GM12874 (cell line): ENCODE measurements at regions not wholly inside any gene's neighbourhood (a gene's known extent, or its start where the extent isn't known, plus 50 kb on each side); places are given as distances from the start of the nearest gene placed in this dataset.

Experiments used
- TF ChIP-seq, protein P1 (sequence below): IDR thresholded peaks from 2 replicates; pipeline ENCODE4 v1.5.1; 2011; ENCODE audit warnings: low read depth, mild to moderate bottlenecking, control low read depth, low read length, moderate library complexity; ENCODE audit not compliant: insufficient read depth

DNA sequence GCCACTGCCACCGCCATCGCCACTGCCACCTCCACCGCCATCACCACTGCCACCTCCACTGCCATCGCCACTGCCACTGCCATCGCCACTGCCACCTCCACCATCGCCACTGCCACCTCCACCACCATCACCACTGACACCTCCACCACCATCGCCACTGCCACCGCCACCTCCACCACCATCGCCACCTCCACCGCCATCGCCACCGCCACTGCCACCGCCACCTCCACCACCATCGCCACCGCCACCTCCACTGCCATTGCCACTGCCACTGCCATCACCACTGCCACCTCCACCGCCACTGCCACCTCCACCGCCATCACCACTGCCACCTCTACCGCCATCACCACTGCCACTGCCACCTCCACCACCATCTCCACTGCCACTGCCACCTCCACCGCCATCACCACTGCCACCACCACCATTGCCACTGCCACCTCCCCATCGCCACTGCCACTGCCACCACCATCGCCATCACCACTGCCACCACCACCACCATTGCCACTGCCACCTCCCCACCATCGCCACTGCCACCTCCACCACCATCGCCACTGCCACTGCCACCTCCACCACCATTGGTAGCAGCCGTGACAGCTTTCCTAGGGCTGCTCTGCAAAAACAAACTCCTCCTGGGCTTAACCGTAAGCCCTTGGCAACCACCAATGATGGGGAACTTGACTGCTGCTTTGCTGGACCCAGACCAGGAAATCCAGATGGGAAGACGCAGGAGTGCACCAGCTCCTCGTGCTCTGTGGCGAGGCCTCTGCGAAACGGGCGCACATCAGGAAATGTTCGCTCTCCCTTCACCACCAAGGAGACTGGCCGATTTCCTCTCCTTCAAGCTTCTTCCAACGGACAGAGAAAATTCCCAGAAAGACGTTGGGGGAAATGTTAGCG, 147.2 kb downstream of the RBFOX3 start:
- TF ChIP-seq, protein P1, sequence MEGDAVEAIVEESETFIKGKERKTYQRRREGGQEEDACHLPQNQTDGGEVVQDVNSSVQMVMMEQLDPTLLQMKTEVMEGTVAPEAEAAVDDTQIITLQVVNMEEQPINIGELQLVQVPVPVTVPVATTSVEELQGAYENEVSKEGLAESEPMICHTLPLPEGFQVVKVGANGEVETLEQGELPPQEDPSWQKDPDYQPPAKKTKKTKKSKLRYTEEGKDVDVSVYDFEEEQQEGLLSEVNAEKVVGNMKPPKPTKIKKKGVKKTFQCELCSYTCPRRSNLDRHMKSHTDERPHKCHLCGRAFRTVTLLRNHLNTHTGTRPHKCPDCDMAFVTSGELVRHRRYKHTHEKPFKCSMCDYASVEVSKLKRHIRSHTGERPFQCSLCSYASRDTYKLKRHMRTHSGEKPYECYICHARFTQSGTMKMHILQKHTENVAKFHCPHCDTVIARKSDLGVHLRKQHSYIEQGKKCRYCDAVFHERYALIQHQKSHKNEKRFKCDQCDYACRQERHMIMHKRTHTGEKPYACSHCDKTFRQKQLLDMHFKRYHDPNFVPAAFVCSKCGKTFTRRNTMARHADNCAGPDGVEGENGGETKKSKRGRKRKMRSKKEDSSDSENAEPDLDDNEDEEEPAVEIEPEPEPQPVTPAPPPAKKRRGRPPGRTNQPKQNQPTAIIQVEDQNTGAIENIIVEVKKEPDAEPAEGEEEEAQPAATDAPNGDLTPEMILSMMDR: no peak

DNA sequence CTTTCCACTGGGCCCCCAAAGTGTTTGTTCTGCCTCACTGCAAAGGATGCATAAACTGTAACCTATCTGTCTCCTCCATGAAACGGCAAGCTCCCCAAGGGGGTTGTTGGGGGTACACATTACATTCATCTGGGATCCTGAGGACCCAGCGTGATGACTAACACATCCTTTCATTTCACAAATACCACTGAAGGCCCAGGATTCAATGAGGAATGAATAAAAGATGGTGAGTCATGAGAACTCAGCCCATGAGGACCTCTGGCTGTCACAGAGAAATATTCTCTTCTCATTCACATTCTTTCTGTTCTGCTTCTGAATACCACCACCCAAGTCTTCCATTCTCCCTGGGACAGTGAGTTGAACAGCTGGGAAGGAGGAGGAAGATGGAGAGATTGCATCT, 149.8 kb downstream of the RBFOX3 start:
- TF ChIP-seq, protein P1: no peak

DNA sequence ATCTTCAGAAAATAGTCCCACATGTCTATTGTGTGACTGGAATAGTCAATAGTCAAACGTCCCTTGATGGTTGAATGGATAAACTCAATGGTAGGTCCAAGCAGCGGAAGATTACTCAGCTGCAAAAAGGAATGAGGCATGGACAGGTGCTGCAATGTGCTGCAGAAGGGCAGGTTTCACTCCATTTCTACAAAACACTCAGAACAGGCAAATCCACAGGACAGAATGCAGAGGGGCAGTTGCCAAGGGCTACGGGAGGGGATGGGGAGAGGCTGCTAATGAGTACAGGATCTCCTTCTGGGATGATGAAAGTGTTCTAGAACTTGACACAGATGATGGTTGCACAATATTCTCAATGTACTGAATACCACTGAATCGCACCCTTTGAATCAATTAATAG, 151.0 kb downstream of the RBFOX3 start:
- TF ChIP-seq, protein P1: no peak

DNA sequence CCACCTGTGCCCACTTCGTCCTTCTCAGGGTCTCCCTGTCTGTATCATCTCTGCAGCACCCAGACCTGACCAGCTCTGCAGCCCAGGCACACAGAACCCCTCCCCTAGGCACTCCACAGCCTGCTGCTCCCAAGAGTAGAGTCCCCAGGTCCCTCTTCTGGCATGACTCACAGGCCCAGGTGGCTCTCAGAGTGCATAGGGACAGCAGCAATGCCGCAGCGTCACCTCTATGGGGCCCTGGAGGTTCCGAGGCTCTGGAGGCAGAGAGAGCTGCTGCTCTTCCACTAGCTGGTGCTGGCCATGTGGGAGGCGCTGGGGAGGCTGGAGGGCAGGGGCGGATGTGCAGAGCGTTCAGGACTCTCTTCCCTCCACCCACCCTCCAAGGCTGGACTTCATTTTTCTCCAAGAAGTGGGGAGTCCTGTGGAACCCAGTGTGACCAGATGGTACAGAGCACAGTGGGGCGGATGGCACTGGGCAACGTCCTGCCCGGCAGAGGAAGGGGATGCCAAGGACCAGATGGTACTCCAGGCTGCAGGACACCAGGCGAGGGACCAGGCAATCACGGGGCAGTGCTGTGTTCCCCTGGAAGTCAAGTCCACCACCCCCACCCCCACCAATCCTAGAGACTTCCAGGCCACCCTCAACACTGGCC, 151.7 kb downstream of the RBFOX3 start:
- TF ChIP-seq, protein P1: no peak

DNA sequence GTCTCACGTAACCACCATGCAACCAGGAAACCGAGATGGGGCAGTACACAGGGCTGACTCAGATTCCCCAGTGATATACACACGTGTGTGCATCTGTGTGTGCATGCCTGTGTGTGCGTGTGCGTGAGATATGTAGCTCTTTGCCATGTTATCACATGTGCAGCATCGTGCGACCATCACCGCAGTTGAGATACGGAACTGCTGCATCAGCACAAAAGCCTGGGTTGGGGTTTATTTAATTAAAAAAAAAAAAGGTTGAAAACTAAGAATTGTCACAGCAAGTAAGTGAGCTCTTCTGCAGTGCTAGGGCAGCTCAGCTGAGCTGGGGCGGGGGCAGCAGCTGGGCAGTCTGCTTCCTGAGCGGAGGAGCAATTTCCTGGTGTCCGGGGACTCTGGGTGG, 152.5 kb downstream of the RBFOX3 start:
- TF ChIP-seq, protein P1: no peak

DNA sequence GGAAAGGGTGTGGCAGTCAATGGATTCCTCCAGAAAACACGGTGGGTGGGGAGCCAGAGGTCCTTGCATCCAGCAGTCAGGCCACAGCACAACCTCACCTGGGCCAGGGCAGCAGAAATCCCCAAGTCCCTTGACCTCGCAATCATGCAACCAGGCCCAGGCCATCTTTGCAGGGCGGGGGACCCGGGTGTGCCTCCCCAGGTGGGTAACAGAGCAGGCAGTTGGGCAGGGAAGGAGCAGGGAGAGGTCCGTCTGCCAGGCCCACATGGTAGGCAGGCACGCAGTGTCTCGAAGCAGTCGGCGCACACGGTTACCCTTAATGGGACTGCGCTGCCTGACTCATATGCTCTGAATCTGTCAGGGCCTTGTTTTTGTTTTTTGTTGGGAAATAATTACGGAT, 153.0 kb downstream of the RBFOX3 start:
- TF ChIP-seq, protein P1: no peak

DNA sequence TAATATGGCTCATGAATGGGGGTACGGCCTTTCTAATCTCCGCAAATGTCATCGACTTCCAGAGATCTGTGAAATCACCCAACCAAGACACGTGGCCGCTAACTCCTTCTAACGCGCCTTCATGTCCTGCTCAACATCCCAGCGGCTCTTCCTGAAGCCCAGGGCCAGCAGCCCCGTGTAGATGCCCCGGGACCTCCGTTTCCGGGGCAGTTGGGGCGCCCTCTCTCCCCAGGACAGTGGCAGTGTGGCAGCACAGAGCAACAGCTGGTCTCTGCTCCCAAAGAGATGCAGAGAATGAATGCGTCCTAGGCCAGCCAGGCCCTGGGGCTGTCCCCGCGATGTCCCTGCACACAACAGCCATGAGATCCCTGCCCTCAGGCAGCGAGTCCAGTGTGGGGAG, 153.5 kb downstream of the RBFOX3 start:
- TF ChIP-seq, protein P1: no peak
